ENCODE measurements at regions not wholly inside any gene's neighbourhood (a gene's known extent, or its start where the extent isn't known, plus 50 kb on each side); places are given as distances from the start of the nearest gene placed in this dataset.

DNA sequence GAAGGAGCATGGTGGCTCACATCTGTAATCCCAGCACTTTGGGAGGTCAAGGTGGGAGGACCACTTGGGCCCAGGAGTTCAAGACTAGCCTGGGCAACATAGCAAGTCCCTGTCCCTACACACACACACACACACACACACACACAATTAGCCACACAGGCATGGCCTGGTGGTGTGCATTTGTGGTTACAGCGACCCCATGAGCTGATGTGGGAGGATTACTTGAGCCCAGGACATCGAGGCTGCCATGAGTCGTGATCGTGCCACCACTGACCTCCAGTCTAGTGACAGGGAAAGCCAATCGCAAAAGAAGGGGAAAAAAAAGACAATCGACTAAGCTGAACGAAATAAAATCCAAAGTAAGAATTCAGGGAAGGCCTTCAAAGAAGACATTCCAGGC is 67.9 kb downstream of the TBX3 start:
- H3K27ac ChIP-seq: no peak overlapping the region
- H3K36me3 ChIP-seq: no peaks in the 10 kb centered on the region
- no peak for ATAC-seq
- H3K9me3 ChIP-seq: peaks cover 0 to 6% of the 10 kb centered on the region in 2 donors
- intact Hi-C loops (cut with DNase I): no loop called here
- no peaks in the 10 kb centered on the region for H3K4me1 ChIP-seq
- no peak for DNase-seq
- H3K27me3 ChIP-seq: peaks cover 0 to 5% of the 10 kb centered on the region in 2 donors
- H3K4me3 ChIP-seq: no peak overlapping the region
- TF ChIP-seq, protein P1, sequence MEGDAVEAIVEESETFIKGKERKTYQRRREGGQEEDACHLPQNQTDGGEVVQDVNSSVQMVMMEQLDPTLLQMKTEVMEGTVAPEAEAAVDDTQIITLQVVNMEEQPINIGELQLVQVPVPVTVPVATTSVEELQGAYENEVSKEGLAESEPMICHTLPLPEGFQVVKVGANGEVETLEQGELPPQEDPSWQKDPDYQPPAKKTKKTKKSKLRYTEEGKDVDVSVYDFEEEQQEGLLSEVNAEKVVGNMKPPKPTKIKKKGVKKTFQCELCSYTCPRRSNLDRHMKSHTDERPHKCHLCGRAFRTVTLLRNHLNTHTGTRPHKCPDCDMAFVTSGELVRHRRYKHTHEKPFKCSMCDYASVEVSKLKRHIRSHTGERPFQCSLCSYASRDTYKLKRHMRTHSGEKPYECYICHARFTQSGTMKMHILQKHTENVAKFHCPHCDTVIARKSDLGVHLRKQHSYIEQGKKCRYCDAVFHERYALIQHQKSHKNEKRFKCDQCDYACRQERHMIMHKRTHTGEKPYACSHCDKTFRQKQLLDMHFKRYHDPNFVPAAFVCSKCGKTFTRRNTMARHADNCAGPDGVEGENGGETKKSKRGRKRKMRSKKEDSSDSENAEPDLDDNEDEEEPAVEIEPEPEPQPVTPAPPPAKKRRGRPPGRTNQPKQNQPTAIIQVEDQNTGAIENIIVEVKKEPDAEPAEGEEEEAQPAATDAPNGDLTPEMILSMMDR (IDR thresholded peaks at IDR 0.05): no peak

- TF ChIP-seq, protein P1 (IDR thresholded peaks at IDR 0.05): no peak
- Histone ChIP-seq H3K4me1 (no peaks in the 10 kb centered on the region), H3K9me3 (peaks cover 0 to 6% of the 10 kb centered on the region in 2 donors), H3K27ac (no peak overlapping the region), H3K27me3 (peaks cover 0 to 5% of the 10 kb centered on the region in 2 donors), H3K36me3 (no peaks in the 10 kb centered on the region), H3K4me3 (no peak overlapping the region)
- DNase-seq: no peak
- no peak for ATAC-seq
- intact Hi-C loops (cut with DNase I): no loop called here
Measured at GRCh38 chr12:114614040-114614439, 69.9 kb downstream of the TBX3 start.

GRCh38 chr12:114612062-114612461 is 71.9 kb downstream of the TBX3 start:
- Histone ChIP-seq H3K27ac (no peak overlapping the region), H3K4me3 (no peak overlapping the region), H3K9me3 (peaks cover 0 to 6% of the 10 kb centered on the region in 2 donors), H3K4me1 (no peaks in the 10 kb centered on the region), H3K27me3 (peaks cover 0 to 5% of the 10 kb centered on the region in 2 donors), H3K36me3 (no peaks in the 10 kb centered on the region)
- ATAC-seq (no peak), DNase-seq (no peak)
- TF ChIP-seq, protein P1 (IDR thresholded peaks at IDR 0.05): no peak
- intact Hi-C loops (cut with DNase I): no loop called here

DNA sequence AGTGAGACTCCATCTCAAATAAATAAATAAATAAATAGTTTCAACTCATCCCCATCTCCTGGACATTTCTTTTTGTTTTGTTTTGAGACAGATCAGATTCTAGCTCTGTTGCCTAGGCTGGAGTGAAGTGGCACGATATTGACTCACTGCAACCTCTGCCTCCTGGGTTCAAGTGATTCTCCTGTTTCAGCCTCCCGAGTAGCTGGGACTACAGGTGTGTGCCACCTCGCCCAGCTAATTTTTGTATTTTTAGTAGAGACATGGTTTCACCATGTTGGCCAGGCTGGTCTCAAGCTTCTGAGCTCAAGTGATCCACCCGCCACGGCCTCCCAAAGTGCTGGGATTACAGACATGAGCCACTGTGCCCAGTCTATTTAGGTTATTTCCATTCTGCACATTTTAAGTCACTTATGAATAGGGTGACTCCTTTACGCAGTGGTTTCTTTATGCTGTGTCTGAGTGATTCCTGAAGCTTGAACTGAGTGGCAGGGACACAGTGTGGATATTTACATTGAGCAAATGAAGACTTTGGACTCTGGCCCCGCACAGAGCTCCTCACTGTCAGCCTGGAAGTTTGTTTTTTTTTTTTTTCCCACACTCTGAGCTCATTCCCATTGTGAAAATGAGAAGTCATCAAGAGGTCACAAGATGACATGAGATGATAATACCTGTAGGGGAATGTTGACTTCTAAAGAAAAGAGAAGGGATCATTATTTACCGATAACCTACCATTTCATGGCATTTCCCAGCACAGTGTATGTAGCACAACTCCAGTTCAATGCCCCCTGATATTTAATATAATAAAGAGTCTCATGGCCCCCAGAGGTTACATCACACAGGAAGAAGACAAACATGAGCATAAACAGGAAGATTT is 72.6 kb downstream of the TBX3 start:
- no peak overlapping the region for H3K4me3 ChIP-seq
- peaks cover 0 to 6% of the 10 kb centered on the region in 2 donors for H3K9me3 ChIP-seq
- TF ChIP-seq, protein P1 (IDR thresholded peaks at IDR 0.05): no peak
- H3K27me3 ChIP-seq: peaks cover 0 to 5% of the 10 kb centered on the region in 2 donors
- intact Hi-C loops (cut with DNase I): no loop called here
- H3K27ac ChIP-seq: no peak overlapping the region
- DNase-seq (no peak), ATAC-seq (no peak)
- H3K36me3 ChIP-seq: no peaks in the 10 kb centered on the region
- H3K4me1 ChIP-seq: no peaks in the 10 kb centered on the region

- intact Hi-C loops (cut with DNase I): no loop called here
- Histone ChIP-seq H3K27ac (no peak overlapping the region), H3K4me3 (no peak overlapping the region), H3K27me3 (no peaks in the 10 kb centered on the region), H3K4me1 (no peaks in the 10 kb centered on the region), H3K9me3 (no peaks in the 10 kb centered on the region), H3K36me3 (no peaks in the 10 kb centered on the region)
- no peak for ATAC-seq
- TF ChIP-seq, protein P1 (IDR thresholded peaks at IDR 0.05): no peak
- no peak for DNase-seq
Measured at GRCh38 chr12:114608509-114608908, 75.5 kb downstream of the TBX3 start.

Data from left lung (tissue), 4 donors.